Choroid plexus epithelial cell (primary cell): ENCODE measurements at regions not wholly inside any gene's neighbourhood (a gene's known extent, or its start where the extent isn't known, plus 50 kb on each side); places are given as distances from the start of the nearest gene placed in this dataset.
A peak's percentile ranks its signal among the peaks of the same experiment; 100 is the strongest.
"Not testable (repeated sequence)": the region's sequence is repeated elsewhere in the genome, so short reads cannot be mapped to it uniquely, and the experiment has no call there.

Experiments used
- DNase-seq: peaks from one replicate; pipeline ENCODE4 v3.0.0-alpha.2; 2010; ENCODE audit warnings: low read depth
- H3K4me3 ChIP-seq: 2 replicates; pipeline ENCODE4 v1.5.1; 2011; ENCODE audit warnings: low read depth, mild to moderate bottlenecking, control low read depth, low read length, moderate library complexity
- CTCF ChIP-seq: conservative IDR thresholded peaks from 2 replicates; pipeline ENCODE4 v1.5.1; 2011; ENCODE audit warnings: low read depth, mild to moderate bottlenecking, control low read depth, inconsistent platforms, low read length, moderate library complexity

- not testable (repeated sequence) for H3K4me3 ChIP-seq, DNase-seq
Measured at GRCh38 chr16:88240776-88241175, 142.0 kb upstream of the ZNF469 start.

- TF ChIP-seq CTCF, result peak; percentile 44
Measured at GRCh38 chr16:88241404-88242311, 141.1 kb upstream of the ZNF469 start.

GRCh38 chr16:88242312-88243295 is 140.2 kb upstream of the ZNF469 start:
- not testable (repeated sequence) for H3K4me3 ChIP-seq
- DNase-seq, result peak; percentile 94

More at GRCh38 chr16:88241404-88242311, 141.1 kb upstream of the ZNF469 start:
- not testable (repeated sequence) for H3K4me3 ChIP-seq, DNase-seq

- not testable (repeated sequence) for H3K4me3 ChIP-seq, DNase-seq
Measured at GRCh38 chr16:88243921-88244320, 138.8 kb upstream of the ZNF469 start.

GRCh38 chr16:88245241-88246081 is 137.3 kb upstream of the ZNF469 start:
- H3K4me3 ChIP-seq, result not testable (repeated sequence)
- DNase-seq, result peak; percentile 97

GRCh38 chr16:88246955-88247582 is 135.7 kb upstream of the ZNF469 start:
- H3K4me3 ChIP-seq, DNase-seq: not testable (repeated sequence)

GRCh38 chr16:88247583-88247966 is 135.2 kb upstream of the ZNF469 start:
- DNase-seq, H3K4me3 ChIP-seq: not testable (repeated sequence)

- not testable (repeated sequence) for H3K4me3 ChIP-seq, DNase-seq
Measured at GRCh38 chr16:88248761-88249160, 134.0 kb upstream of the ZNF469 start.

GRCh38 chr16:88250381-88250780 is 132.4 kb upstream of the ZNF469 start:
- H3K4me3 ChIP-seq, DNase-seq: not testable (repeated sequence)

- DNase-seq, H3K4me3 ChIP-seq: not testable (repeated sequence)
Measured at GRCh38 chr16:88252057-88252794, 130.5 kb upstream of the ZNF469 start.

GRCh38 chr16:88258141-88258540 is 124.6 kb upstream of the ZNF469 start:
- DNase-seq, H3K4me3 ChIP-seq: not testable (repeated sequence)

GRCh38 chr16:88258764-88259525 is 123.8 kb upstream of the ZNF469 start:
- not testable (repeated sequence) for DNase-seq, H3K4me3 ChIP-seq

GRCh38 chr16:88259538-88259937 is 123.2 kb upstream of the ZNF469 start:
- DNase-seq, H3K4me3 ChIP-seq: not testable (repeated sequence)

GRCh38 chr16:88260146-88260545 is 122.6 kb upstream of the ZNF469 start:
- not testable (repeated sequence) for DNase-seq, H3K4me3 ChIP-seq

GRCh38 chr16:88260881-88261665 is 121.7 kb upstream of the ZNF469 start:
- DNase-seq, H3K4me3 ChIP-seq: not testable (repeated sequence)
